HG03280 (cell line): ENCODE measurements at regions not wholly inside any gene's neighbourhood (a gene's known extent, or its start where the extent isn't known, plus 50 kb on each side); places are given as distances from the start of the nearest gene placed in this dataset.
"Not testable (repeated sequence)": the region's sequence is repeated elsewhere in the genome, so short reads cannot be mapped to it uniquely, and the experiment has no call there.

Experiments
- ATAC-seq: cut with Tn5 transposase; IDR thresholded peaks from one replicate; pipeline ENCODE4 v1.9.1; 2021; ENCODE audit warnings: mild to moderate bottlenecking, moderate library complexity; ENCODE audit not compliant: unreplicated experiment

DNA sequence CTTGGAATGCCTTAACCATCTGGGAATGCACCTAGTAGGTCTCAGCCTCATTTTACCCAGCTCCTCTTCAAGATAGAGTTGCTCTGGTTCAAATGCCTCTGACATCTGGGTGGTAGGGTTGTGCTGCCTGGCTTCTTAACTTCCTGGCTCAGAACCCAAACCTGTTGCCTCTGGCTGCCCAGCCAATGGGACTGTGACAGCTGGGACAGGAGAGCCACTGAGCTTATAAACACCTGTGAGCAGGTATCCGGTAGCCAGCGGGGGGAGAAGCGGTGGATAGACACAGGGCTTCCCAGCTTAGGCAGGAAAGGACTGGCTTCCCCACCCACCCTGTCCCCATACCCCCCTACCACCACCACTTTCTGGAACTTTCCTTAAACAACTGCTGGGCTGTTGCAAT is 115.8 kb upstream of the CARD11 start:
- ATAC-seq: no peak

DNA sequence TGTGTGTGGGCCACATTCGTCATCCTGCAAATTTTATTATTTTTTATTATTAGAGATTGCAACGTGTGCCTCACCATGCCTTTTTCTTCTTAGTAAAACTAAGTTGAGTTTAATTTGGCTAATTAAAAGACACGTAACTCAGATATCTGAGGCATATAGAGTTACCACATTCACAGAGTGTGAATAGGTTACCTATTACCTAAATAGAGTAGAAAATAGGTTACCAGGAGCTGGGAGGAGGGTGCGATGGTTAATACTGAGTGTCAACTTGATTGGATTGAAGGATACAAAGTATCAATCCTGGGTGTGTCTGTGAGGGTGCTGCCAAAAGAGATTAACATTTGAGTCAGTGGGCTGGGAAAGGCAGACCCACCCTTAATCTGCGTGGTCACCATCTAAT is 116.3 kb upstream of the CARD11 start:
- not testable (repeated sequence) for ATAC-seq

DNA sequence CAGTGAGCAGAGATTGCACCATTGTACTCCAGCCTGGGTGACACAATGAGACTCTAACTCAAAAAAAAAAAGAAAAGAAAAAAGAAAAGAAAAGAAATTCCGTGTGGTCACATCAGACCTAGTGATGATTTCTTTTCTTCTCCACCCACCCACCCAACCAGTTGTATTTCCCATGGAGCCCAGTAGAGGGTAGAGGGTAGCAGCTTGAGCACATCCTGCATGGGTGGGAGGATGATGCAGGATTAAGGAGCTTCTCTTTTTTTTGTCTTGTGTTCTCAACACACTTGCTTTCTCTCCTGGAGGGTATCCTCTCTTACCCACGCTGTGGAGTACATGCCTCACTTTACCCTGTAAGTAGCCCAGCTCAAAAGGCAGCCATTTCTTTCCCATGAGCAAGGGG is 118.6 kb upstream of the CARD11 start:
- ATAC-seq: no peak

DNA sequence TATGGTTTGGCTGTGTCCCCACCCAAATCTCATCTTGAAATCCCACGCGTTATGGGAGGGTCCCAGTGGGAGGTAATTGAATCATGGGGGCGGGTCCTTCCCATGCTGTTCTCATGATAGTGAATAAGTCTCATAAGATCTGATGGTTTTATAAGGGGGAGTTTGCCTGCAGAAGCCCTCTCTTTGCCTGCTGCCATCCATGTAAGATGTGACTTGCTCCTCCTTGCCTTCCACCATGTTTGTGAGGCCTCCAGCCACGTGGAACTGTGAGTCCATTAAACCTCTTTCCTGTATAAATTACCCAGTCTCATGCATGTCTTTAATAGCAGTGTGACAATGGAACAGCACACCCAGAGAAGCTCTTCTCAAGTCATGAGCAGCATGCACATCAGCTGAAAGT is 119.1 kb upstream of the CARD11 start:
- ATAC-seq: not testable (repeated sequence)

DNA sequence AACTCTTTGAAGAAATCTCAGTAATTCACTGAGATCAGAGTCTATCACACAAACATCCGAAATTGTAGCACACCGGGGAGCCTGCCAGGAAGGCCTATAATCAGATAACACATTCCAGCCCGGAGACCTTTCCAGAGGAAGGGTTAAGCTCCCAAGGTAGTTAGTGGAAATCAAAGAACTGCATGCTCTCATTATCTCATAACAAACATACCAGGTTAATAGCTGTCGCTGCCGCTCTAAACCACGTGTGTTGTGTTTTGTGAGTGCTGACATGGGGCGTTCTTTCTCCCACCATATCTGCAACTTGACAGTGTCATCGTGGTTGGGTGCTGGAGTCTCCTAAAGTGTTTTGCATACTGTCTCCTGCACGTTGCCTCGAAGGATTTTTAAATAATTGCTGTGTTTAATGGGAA is 120.7 kb upstream of the CARD11 start:
- no peak for ATAC-seq

DNA sequence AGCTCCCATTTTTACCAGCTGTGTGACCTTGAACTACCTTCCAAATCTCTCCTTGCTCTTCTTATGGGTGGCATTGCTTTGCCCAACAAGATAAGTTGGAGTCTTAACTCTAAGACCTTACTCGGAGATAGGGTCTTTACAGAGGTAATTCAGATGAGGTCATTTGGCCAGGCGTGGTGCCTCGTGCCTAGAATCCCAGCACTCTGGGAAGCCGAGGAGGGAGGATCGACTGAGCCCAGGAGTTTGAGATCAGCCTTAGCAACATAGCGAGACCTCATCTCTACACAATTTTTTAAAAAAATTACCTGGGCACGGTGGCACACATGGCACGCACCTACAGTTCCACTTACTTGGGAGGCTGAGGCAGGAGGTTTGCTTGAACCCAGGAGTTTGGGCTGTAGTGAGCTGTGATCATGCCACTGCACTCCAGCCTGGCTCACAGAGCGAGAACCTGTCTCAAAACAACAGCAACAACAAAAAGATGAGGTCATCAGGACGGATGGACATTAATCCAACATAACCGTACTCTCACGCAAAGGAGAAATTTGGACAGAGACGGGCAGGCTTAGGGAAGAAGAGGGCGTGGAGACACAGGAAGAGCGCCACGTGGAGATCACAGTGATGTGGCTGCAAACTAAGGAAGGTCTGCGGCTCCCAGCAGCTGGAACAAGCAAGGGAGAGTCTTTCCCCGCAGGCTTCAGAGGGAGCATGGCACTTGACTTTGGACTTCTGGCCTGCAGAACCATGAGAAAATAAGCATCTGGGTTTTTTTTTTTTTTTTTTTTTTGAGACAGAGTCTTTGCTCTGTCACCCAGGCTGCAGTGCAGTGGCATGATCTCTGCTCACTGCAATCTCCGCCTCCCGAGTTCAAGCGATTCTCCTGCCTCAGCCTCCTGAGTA is 122.3 kb upstream of the CARD11 start:
- ATAC-seq: no peak

DNA sequence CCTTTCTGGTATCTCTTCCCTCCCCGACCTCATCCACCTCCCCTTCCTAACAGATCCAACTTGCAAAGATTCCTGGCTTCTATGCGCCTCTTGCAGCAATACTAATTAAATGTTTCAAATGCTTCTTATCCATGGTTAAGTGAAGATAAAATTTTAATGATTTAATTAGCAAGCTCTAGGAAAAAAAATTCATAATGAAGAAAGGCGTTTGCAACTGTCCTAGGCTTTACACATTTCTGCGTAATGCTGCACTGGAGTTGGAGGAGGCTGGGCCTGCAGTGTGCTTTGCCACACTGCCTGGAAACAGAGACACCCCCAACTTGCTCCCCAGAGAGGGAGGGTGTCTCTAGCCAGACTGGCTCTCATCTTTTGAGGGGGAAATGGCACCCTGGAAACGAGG is 123.9 kb upstream of the CARD11 start:
- no peak for ATAC-seq

DNA sequence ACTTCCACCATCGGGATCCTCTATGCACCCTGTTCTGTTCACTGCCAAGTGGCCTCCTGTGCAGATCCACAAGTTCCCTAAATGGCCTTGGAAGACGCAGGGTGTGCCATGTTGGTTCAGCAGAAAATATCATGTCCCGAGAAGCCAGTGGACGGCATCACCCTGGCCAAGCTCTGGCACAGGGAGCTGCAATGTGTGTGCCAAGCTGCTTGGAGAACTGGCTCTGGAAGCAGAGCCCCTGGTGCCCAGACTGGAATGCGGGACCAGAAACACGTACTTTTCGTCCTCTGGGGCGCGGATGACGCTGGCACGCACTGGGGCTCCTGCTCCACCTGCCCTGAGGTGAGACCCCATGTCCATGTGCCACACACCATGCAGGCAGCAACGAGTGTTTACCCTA is 124.7 kb upstream of the CARD11 start:
- no peak for ATAC-seq

DNA sequence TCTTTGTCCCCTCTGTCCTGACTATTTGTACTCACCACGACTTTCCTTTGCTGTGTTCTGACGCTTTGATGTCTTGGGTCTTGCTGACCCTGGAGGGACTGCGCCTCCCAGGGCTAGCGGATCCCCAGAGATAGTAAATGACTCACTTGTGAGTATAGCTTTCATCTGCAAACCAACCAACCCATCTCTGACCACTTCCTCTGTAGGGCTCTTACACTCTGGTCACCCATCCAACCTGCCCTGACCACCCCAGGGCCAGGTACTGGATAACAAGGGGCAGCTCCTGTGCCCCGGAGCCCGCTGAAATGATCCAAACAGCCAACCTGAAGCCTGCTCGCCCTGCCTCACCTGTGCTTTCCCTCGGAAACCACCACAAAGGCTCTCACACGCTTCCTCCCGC is 125.2 kb upstream of the CARD11 start:
- no peak for ATAC-seq

DNA sequence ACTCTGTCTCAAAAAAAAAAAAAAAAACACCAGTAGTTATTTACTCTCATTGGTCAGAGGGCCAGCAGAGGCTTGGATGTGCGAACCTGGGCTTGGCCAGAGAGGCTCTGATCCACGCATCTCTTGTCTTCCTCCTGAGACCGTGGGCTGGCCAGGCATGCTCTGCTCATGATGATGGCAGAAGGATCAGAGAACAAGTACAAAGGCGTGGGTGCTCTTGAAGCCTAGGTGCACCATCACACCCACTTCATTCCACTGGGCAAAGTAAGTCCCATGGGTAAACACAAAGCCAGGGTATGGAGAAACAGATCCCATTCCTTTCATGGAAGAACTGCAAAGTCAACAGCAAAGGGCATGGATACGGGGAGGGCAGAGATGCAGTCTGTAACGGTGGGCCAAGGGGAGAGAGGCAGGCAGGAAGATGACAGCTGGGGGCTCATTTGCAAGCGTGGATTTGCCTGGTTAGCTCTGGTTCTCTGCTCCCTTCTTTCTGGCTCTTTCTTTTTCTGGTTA is 128.2 kb upstream of the SDK1 start:
- ATAC-seq: no peak

DNA sequence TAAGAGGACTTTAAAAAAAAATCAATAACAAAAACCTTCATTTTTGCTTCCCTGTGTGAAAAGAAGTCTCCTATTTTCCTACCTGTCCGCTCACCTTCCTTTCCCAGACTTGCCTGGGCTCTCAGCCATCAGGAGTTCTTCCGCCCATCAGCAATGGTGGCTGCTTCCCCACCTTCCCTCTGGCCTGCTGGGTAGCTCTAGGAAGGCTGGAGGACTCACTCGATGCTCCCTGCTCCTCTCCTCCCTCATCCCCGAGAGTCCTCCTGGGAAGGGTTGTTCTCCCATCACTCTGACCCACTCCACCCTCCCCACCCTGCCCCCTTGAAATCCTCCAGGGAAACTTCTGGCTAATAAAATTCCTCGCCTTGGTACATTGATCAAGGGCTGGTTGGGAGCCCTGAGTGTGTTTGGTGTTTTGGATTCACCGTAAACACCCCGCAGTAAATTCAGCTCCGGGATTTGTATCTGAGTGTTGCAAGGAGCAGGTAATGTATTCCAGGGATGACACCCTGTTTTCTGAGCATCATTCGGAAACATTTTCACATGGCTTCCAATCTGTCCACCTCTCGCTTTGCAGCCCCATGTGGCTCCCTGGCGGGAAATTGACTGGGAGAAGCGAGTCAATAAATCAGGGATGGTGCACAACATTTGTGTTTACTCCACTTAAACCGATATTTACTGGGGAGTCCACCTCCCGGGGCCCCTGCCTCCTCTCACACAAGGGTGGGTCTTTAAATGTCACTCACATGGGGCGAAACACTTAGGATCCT is 126.4 kb upstream of the SDK1 start:
- no peak for ATAC-seq

DNA sequence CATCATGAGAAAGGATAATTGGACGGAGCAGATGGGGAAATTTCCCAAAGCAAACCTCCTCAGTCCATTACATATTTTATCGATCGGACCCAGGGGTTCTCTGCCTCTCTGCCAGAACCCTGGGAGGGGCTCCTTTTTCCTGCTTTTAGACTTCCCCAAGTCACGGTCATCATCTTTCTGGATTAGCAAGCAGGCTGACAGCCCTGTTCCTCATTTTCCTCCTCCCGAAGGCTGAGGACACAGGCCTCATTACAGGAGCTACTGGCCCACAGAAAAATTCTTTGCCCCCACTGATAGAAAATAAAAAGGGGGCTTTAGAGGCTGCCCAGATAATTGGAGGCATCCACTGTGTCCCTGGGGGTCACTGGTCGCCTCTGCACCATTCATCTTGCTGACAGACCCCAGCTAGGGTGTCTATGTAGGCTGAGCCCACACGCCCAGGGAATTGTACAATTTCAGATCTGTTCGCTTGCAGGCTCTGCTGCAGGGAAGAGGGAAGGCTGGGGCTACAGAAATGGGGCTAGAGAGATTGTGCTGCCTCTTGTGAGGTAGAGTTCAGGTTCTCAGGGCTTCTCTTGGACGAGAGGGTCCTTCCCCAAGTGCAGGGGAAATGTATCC is 125.7 kb upstream of the SDK1 start:
- no peak for ATAC-seq

DNA sequence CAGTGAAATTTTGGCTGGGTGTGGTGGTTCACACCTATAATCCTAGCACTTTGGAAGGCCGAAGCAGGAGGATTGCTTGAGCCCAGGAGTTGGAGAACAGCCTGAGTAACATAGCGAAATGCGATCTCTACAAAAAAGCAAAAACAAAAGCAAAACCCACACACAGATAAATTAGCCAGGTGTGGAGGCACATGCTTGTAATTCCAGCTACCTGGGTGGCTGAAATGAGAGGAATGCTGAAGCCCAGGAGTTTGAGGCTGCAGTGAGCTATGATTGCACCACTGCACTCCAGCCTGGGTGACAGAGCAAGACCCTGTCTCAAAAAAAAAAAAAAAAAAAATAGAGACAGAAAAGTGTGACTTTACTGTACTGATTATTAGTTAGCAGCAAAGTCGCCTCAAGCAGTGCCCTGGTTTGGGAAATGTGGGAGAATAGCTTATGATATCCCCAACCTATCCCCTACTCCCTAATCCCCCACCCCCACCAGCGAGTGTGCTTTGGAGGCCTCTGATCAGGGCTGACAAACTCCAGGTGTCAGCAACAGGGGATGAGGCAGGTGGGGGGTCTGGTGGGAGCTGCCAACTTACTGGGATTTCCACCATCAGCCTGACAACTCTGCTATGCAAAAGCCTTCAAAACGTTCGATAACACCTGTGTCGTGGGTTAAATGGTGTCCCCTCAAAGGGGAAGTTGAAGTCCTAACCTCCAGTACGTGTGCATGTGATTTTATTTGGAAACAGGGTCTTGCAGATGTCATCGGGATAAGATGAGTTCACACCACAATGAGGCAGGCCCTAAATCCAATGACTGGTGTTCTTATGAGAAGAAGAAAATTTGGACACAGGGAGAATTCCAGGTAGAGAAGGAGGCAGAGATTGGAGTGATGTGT is 124.7 kb upstream of the SDK1 start:
- no peak for ATAC-seq

DNA sequence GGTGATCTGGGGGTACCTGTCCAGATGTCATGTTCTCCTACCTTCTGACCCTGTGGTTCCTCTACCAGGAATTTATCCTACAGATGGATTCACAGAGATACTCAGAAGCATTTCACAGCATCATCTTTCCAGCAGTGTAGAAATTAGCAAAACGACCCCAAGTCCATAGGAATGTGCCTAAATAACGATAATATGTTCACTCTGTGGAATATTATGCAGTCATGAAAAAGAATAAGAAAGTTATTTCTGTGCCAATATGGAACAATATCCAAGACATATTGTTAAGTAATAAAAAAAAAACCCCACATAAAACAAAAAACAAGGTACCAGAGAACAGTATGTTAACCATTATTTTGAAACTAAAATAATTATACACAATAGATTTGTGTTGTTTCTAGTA is 123.8 kb upstream of the SDK1 start:
- no peak for ATAC-seq

DNA sequence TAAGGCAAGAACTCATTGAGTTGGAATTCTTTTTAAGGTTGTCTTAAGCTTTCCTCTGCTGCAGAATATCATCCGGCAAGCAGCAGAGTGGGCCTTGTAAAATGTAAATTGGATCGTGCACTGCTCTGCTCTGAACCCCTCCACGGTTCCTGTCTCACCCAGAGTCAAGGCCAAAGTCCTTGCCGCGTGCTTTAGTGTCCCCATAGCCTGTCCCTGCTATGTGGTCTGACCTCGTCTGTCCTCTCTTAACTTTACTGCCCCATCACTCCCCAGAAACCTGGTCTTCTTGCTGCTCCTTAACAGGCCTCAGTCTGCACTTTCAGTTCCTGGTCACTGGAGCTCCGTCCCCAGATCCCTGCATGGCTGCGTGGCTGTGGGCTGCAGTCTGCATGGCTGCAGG is 121.6 kb upstream of the SDK1 start:
- ATAC-seq: no peak

DNA sequence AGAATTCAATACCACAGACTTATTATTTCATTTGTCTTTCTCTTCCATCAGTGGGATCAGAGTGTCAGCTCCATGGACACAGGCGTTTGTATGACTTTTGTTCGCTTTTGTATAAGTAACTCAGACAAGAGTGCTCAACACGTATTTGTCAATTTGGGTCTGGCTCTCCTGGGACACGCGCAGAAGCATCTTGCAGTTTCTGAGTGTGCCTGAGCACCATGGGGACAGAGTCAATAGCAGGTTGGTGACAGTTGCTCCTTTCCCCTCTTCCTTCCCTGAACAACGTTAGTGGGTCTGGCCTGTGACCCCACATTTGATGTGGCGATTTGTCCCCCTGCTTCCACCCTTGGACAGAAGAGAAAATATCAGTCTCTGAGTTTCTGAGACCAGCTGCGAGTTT is 120.4 kb upstream of the SDK1 start:
- no peak for ATAC-seq

DNA sequence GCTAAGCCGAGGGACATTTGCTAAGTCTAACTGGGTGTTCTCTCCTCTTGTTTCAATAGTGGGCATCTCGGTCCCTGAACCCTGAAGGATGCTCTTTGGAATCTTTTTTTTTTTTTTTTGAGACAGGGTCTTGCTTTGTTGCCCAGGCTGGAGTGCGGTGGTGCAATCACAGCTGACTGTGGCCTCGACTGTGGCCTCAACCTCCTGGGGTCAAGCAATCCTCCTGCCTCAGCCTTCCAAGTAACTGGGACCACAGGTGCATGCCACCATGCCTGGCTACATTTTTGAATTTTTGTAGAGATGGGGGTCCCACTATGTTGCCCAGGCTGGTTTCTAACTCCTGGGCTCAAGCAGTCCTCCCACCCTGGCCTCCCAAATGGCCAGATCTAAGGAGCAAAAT is 119.0 kb upstream of the SDK1 start:
- ATAC-seq: not testable (repeated sequence)

DNA sequence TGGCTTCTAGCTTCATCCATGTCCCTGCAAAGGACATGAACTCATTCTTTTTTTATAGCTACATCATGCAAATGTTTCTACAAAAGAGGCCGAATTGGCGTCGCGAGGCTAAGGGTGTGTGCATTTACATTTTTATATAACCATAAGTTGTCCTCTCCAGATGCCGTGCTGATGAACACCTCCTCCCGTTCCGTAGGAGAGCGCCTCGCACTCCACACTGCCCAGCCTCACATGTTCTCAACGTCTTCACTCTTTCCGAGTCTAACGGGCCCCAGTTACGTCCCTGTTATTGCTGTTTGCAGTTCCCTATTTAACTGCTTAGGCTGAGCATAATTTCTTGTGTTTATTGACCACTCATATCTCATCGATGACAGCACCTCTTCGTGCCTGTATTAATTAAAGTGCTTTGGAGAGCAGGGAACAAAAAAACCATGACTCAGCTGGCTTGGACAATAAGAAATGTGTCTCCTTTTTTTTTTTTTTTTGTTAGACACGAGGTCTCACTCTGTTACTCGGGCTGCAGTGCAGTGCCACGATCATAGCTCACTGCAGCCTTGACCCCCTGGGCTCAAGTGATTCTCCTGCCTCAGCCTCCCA is 113.5 kb upstream of the SDK1 start:
- no peak for ATAC-seq

DNA sequence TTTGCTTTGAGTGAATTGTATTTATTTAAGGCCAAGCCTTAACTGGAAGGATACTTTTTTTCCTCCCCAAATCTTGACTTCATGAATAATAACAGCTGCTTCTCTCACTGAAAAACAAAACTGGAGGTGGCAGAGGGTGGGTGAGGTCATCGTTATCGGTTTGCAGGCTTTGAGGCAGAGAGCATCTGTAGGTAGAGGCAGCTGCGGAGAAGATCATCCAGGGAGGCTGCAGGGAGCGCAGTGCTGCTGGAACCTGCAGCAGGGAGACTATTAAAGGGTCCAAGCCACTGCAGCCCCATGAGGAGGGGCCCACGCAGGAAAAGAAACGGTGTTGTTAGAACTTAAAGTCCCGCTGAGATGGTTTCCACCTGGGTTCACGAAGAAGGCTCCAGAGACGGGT is 112.1 kb upstream of the SDK1 start:
- ATAC-seq: no peak

DNA sequence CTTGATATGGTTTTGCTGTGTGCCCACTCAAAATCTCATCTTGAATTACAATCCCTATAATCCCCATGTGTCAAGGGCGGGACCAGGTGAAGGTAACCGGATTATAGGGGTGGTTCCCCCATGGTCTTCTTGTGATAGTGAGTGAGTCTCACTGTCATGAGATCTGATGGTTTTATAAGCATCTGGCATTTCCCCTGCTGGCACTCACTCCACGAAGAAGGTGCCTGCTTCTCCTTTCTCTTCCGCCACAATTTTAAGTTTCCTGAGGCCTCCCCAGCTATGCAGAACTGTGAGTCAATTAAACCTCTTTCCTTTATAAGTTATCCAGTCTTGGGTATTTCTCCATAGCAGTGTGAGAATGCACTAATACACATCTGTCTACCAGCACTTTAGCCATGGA is 109.5 kb upstream of the SDK1 start:
- no peak for ATAC-seq
